ENCODE measurements at regions not wholly inside any gene's neighbourhood (a gene's known extent, or its start where the extent isn't known, plus 50 kb on each side); places are given as distances from the start of the nearest gene placed in this dataset.

GRCh38 chr15:56532721-56533460, 68.0 kb upstream of the MNS1 start:
- no peak overlapping the region for H3K4me3 Mint-ChIP-seq
- Histone ChIP-seq H3K4me3 (ENCODE audit: low read length) (no peak overlapping the region), H3K4me1 (ENCODE audit: insufficient read depth, low read length) (peaks cover 2% of the 10 kb centered on the region), H3K9me3 (ENCODE audit: control insufficient read depth in 1 of 2, insufficient read depth in 1 of 2, low read length in 2 of 2) (peaks cover 0 to 2% of the 10 kb centered on the region in 2 experiments), H3K27me3 (ENCODE audit: control insufficient read depth in 1 of 2, insufficient read depth in 2 of 2, low read length in 2 of 2) (no peaks in the 10 kb centered on the region), H3K36me3 (ENCODE audit: insufficient read depth, low read length) (no peaks in the 10 kb centered on the region), H3K27ac (ENCODE audit: low read depth in 1 of 2, low read length in 2 of 2) (no peak overlapping the region)
- no peak for TF ChIP-seq CTCF (IDR thresholded peaks at IDR 0.05)
- H3K36me3 Mint-ChIP-seq (ENCODE audit: low read depth), result no peaks in the 10 kb centered on the region
- ChIA-PET POLR2A (interaction anchor here (0.6 kb wide), 1 partner anchor 335 kb away, joined by 3 read pairs; no protein-coding TSS in a partner anchor), CTCF (no interaction called here)
- no peaks in the 10 kb centered on the region for H3K27me3 Mint-ChIP-seq
- H3K9me3 Mint-ChIP-seq, result no peaks in the 10 kb centered on the region
- no peak overlapping the region for H3K27ac Mint-ChIP-seq
- intact Hi-C loops (cut with DNase I, micrococcal nuclease), result no loop called here
- DNase-seq, result no peak
- peaks cover 7% of the 10 kb centered on the region for H3K4me1 Mint-ChIP-seq (ENCODE audit: low read depth)
- no peak for ATAC-seq (ENCODE audit: poor library complexity)

- Mint-ChIP-seq H3K4me1 (ENCODE audit: low read depth) (no peaks in the 10 kb centered on the region), H3K9me3 (no peaks in the 10 kb centered on the region), H3K36me3 (ENCODE audit: low read depth) (no peaks in the 10 kb centered on the region), H3K27ac (no peak overlapping the region), H3K4me3 (no peak overlapping the region), H3K27me3 (no peaks in the 10 kb centered on the region)
- Histone ChIP-seq H3K36me3 (ENCODE audit: insufficient read depth, low read length) (no peaks in the 10 kb centered on the region), H3K4me3 (ENCODE audit: low read length) (no peak overlapping the region), H3K27ac (ENCODE audit: low read depth in 1 of 2, low read length in 2 of 2) (no peak overlapping the region), H3K27me3 (ENCODE audit: control insufficient read depth in 1 of 2, insufficient read depth in 2 of 2, low read length in 2 of 2) (no peaks in the 10 kb centered on the region), H3K9me3 (ENCODE audit: control insufficient read depth in 1 of 2, insufficient read depth in 1 of 2, low read length in 2 of 2) (no peaks in the 10 kb centered on the region), H3K4me1 (ENCODE audit: insufficient read depth, low read length) (no peaks in the 10 kb centered on the region)
- intact Hi-C loops (cut with DNase I, micrococcal nuclease), result no loop called here
- POLR2A ChIA-PET, result no interaction called here
- TF ChIP-seq CTCF (IDR thresholded peaks at IDR 0.05), result no peak
- DNase-seq, result no peak
- ATAC-seq (ENCODE audit: poor library complexity), result no peak
- CTCF ChIA-PET, result no interaction called here
Measured at GRCh38 chr15:56530157-56530556, 65.2 kb upstream of the MNS1 start.

- intact Hi-C loops (cut with DNase I, micrococcal nuclease), result no loop called here
- TF ChIP-seq CTCF (IDR thresholded peaks at IDR 0.05), result no peak
- Histone ChIP-seq H3K4me3 (ENCODE audit: low read length) (no peak overlapping the region), H3K27ac (ENCODE audit: low read depth in 1 of 2, low read length in 2 of 2) (no peak overlapping the region), H3K27me3 (ENCODE audit: control insufficient read depth in 1 of 2, insufficient read depth in 2 of 2, low read length in 2 of 2) (no peaks in the 10 kb centered on the region), H3K4me1 (ENCODE audit: insufficient read depth, low read length) (no peaks in the 10 kb centered on the region), H3K9me3 (ENCODE audit: control insufficient read depth in 1 of 2, insufficient read depth in 1 of 2, low read length in 2 of 2) (no peaks in the 10 kb centered on the region), H3K36me3 (ENCODE audit: insufficient read depth, low read length) (no peaks in the 10 kb centered on the region)
- Mint-ChIP-seq H3K36me3 (ENCODE audit: low read depth) (no peaks in the 10 kb centered on the region), H3K27me3 (no peaks in the 10 kb centered on the region), H3K4me1 (ENCODE audit: low read depth) (no peaks in the 10 kb centered on the region), H3K4me3 (no peak overlapping the region), H3K9me3 (no peaks in the 10 kb centered on the region), H3K27ac (no peak overlapping the region)
- DNase-seq (no peak), ATAC-seq (ENCODE audit: poor library complexity) (no peak)
- POLR2A ChIA-PET, result no interaction called here
- CTCF ChIA-PET, result no interaction called here
Measured at GRCh38 chr15:56528136-56528535, 63.2 kb upstream of the MNS1 start.

Measured in CD4-positive, alpha-beta T cell (primary cell).